Liver (tissue), 8 donors: ENCODE measurements at regions not wholly inside any gene's neighbourhood (a gene's known extent, or its start where the extent isn't known, plus 50 kb on each side); places are given as distances from the start of the nearest gene placed in this dataset.

Experiments
- DNase-seq: peaks from one replicate; pipeline ENCODE4 v3.0.0-alpha.2; 2017; ENCODE audit warnings: low spot score
- H3K27ac ChIP-seq, 2 donors: one replicate each; pipeline ENCODE4 v1.7.0; 2013; ENCODE audit warnings: inconsistent platforms in 2 of 2, low read length in 2 of 2, control low read depth in 1 of 2, low read depth in 1 of 2, mild to moderate bottlenecking in 1 of 2
- H3K27me3 ChIP-seq, 4 donors: one replicate each; pipeline versions ENCODE4 v1.6.1 to v1.7.0; 2013; ENCODE audit warnings: low read length in 3 of 4, inconsistent platforms in 1 of 4, mild to moderate bottlenecking in 1 of 4, moderate library complexity in 1 of 4; ENCODE audit not compliant: control insufficient read depth in 4 of 4, insufficient read depth in 4 of 4
- H3K36me3 ChIP-seq, 4 donors: one replicate each; pipeline versions ENCODE4 v1.6.1 to v1.7.0; 2013; ENCODE audit warnings: low read length in 3 of 4, mild to moderate bottlenecking in 3 of 4, low read depth in 1 of 4, moderate library complexity in 1 of 4; ENCODE audit not compliant: control insufficient read depth in 4 of 4, insufficient read depth in 3 of 4
- H3K4me1 ChIP-seq, 4 donors: one replicate each; pipeline versions ENCODE4 v1.6.1 to v1.7.0; 2013; ENCODE audit warnings: low read length in 3 of 4, mild to moderate bottlenecking in 3 of 4, moderate library complexity in 1 of 4; ENCODE audit not compliant: control insufficient read depth in 4 of 4, insufficient read depth in 4 of 4
- H3K4me3 ChIP-seq, 3 donors: one replicate each; pipeline versions ENCODE4 v1.6.1 to v1.7.0; 2013; ENCODE audit warnings: low read length in 3 of 3, control low read depth in 1 of 3, low read depth in 1 of 3, mild to moderate bottlenecking in 1 of 3
- H3K9ac ChIP-seq, 2 donors: one replicate each; pipeline ENCODE4 v1.7.0; 2013; ENCODE audit warnings: low read length in 2 of 2, mild to moderate bottlenecking in 2 of 2, moderate library complexity in 2 of 2, control low read depth in 1 of 2, low read depth in 1 of 2
- H3K9me3 ChIP-seq, 4 donors: one replicate each; pipeline versions ENCODE4 v1.6.1 to v1.7.0; 2013; ENCODE audit warnings: low read length in 3 of 4; ENCODE audit not compliant: control insufficient read depth in 4 of 4
- ATF3 ChIP-seq: IDR thresholded peaks from 2 replicates; pipeline ENCODE4 v1.6.1; 2016; ENCODE audit warnings: antibody characterized with exemption
- GABPA ChIP-seq, 2 donors: IDR thresholded peaks in 1 of 2; conservative IDR thresholded peaks in 1 of 2; 2 replicates each; pipeline ENCODE4 v1.6.1; 2016; ENCODE audit warnings: antibody characterized with exemption in 2 of 2, mild to moderate bottlenecking in 1 of 2, moderate library complexity in 1 of 2
- HNF4G ChIP-seq: IDR thresholded peaks from 2 replicates; pipeline ENCODE4 v1.6.1; 2016; ENCODE audit warnings: antibody characterized with exemption
- JUND ChIP-seq, 2 donors: IDR thresholded peaks; 2 replicates each; pipeline ENCODE4 v1.6.1; 2016; ENCODE audit warnings: antibody characterized with exemption in 2 of 2
- MAX ChIP-seq: IDR thresholded peaks from 2 replicates; pipeline ENCODE4 v1.6.1; 2016; ENCODE audit warnings: antibody characterized with exemption
- NR2F2 ChIP-seq: IDR thresholded peaks from 2 replicates; pipeline ENCODE4 v1.6.1; 2016; ENCODE audit warnings: antibody characterized with exemption
- RAD21 ChIP-seq, 2 donors: IDR thresholded peaks; 2 replicates each; pipeline ENCODE4 v1.6.1; 2016; ENCODE audit warnings: antibody characterized with exemption in 2 of 2, mild to moderate bottlenecking in 2 of 2
- RXRA ChIP-seq, 2 donors: IDR thresholded peaks; 2 replicates each; pipeline ENCODE4 v1.6.1; 2017 to 2018; ENCODE audit warnings: antibody characterized with exemption in 2 of 2, mild to moderate bottlenecking in 1 of 2
- SP1 ChIP-seq: IDR thresholded peaks from 2 replicates; pipeline ENCODE4 v1.6.1; 2018; ENCODE audit warnings: antibody characterized with exemption, mild to moderate bottlenecking
- TAF1 ChIP-seq: conservative IDR thresholded peaks from 2 replicates; pipeline ENCODE4 v1.6.1; 2016; ENCODE audit warnings: antibody characterized with exemption, mild to moderate bottlenecking
- YY1 ChIP-seq: IDR thresholded peaks from 2 replicates; pipeline ENCODE4 v1.6.1; 2016; ENCODE audit warnings: antibody characterized with exemption, mild to moderate bottlenecking
- ZBTB33 ChIP-seq: IDR thresholded peaks from 2 replicates; pipeline ENCODE4 v1.6.1; 2016; ENCODE audit warnings: antibody characterized with exemption
- WGBS: extraction: QIAGEN DNeasy Blood & Tissue Kit; methylation state at CpG from one replicate; pipeline ENCODE4 v1.1.7; 2013; 5-methylcytosine and 5-hydroxymethylcytosine counted together
- TF ChIP-seq, protein P1 (sequence below): IDR thresholded peaks from 2 replicates; pipeline ENCODE4 v1.6.1; 2016; ENCODE audit warnings: antibody characterized with exemption, mild to moderate bottlenecking
- TF ChIP-seq, protein P2 (sequence below): fragments of 150-350 bp; IDR thresholded peaks from 2 replicates; pipeline ENCODE4 v1.5.1; 2017; ENCODE audit warnings: improper control_type of control experiment, low read depth, low read length; ENCODE audit not compliant: missing input control
- donor health status: healthy.
- donor health status: healthy.
- donor health status: healthy.
- donor health status: healthy.
- donor health status: healthy.

- H3K27ac ChIP-seq: no peak overlapping the region
- H3K9me3 ChIP-seq: no peaks in the 10 kb centered on the region
- 68% methylated on average over 7 of the region's 7 CpGs for WGBS
- no peaks in the 10 kb centered on the region for H3K27me3 ChIP-seq
- no peak for TF ChIP-seq ZBTB33
- TF ChIP-seq NR2F2: no peak
- no peak for TF ChIP-seq TAF1
- TF ChIP-seq GABPA (IDR thresholded peaks at IDR 0.05 in 1 of 2, conservative IDR thresholded peaks at IDR 0.05 in 1 of 2): no peak
- TF ChIP-seq JUND (IDR thresholded peaks at IDR 0.05): no peak
- no peak for TF ChIP-seq ATF3
- TF ChIP-seq MAX: no peak
- no peak for TF ChIP-seq SP1
- no peak for TF ChIP-seq RAD21 (IDR thresholded peaks at IDR 0.05)
- no peak for TF ChIP-seq HNF4G
- no peak for DNase-seq
- no peak overlapping the region for H3K4me3 ChIP-seq
- no peaks in the 10 kb centered on the region for H3K4me1 ChIP-seq
- no peak overlapping the region for H3K9ac ChIP-seq
- no peaks in the 10 kb centered on the region for H3K36me3 ChIP-seq
Observed at GRCh38 chr2:13002536-13003331, 286.0 kb downstream of the TRIB2 start.

- no peak for TF ChIP-seq YY1
- TF ChIP-seq SP1: no peak
- TF ChIP-seq, protein P1, sequence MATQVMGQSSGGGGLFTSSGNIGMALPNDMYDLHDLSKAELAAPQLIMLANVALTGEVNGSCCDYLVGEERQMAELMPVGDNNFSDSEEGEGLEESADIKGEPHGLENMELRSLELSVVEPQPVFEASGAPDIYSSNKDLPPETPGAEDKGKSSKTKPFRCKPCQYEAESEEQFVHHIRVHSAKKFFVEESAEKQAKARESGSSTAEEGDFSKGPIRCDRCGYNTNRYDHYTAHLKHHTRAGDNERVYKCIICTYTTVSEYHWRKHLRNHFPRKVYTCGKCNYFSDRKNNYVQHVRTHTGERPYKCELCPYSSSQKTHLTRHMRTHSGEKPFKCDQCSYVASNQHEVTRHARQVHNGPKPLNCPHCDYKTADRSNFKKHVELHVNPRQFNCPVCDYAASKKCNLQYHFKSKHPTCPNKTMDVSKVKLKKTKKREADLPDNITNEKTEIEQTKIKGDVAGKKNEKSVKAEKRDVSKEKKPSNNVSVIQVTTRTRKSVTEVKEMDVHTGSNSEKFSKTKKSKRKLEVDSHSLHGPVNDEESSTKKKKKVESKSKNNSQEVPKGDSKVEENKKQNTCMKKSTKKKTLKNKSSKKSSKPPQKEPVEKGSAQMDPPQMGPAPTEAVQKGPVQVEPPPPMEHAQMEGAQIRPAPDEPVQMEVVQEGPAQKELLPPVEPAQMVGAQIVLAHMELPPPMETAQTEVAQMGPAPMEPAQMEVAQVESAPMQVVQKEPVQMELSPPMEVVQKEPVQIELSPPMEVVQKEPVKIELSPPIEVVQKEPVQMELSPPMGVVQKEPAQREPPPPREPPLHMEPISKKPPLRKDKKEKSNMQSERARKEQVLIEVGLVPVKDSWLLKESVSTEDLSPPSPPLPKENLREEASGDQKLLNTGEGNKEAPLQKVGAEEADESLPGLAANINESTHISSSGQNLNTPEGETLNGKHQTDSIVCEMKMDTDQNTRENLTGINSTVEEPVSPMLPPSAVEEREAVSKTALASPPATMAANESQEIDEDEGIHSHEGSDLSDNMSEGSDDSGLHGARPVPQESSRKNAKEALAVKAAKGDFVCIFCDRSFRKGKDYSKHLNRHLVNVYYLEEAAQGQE: no peak
- TF ChIP-seq, protein P2, sequence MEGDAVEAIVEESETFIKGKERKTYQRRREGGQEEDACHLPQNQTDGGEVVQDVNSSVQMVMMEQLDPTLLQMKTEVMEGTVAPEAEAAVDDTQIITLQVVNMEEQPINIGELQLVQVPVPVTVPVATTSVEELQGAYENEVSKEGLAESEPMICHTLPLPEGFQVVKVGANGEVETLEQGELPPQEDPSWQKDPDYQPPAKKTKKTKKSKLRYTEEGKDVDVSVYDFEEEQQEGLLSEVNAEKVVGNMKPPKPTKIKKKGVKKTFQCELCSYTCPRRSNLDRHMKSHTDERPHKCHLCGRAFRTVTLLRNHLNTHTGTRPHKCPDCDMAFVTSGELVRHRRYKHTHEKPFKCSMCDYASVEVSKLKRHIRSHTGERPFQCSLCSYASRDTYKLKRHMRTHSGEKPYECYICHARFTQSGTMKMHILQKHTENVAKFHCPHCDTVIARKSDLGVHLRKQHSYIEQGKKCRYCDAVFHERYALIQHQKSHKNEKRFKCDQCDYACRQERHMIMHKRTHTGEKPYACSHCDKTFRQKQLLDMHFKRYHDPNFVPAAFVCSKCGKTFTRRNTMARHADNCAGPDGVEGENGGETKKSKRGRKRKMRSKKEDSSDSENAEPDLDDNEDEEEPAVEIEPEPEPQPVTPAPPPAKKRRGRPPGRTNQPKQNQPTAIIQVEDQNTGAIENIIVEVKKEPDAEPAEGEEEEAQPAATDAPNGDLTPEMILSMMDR: no peak
- no peak for TF ChIP-seq ATF3
- TF ChIP-seq MAX: no peak
- TF ChIP-seq RXRA (IDR thresholded peaks at IDR 0.05): no peak
Observed at GRCh38 chr2:13003500-13003899, 286.8 kb downstream of the TRIB2 start.

More at GRCh38 chr2:13003500-13003899, 286.8 kb downstream of the TRIB2 start:
- H3K36me3 ChIP-seq: no peaks in the 10 kb centered on the region
- 88% methylated on average over 2 of the region's 2 CpGs for WGBS
- DNase-seq: no peak
- H3K27ac ChIP-seq: no peak overlapping the region
- no peak overlapping the region for H3K4me3 ChIP-seq
- no peaks in the 10 kb centered on the region for H3K9me3 ChIP-seq
- H3K9ac ChIP-seq: no peak overlapping the region
- H3K27me3 ChIP-seq: no peaks in the 10 kb centered on the region
- no peaks in the 10 kb centered on the region for H3K4me1 ChIP-seq
